Esophagus muscularis mucosa (tissue), 3 donors: ENCODE measurements at regions not wholly inside any gene's neighbourhood (a gene's known extent, or its start where the extent isn't known, plus 50 kb on each side); places are given as distances from the start of the nearest gene placed in this dataset.

Experiments
- POLR2A ChIP-seq: fragments of 450-650 bp; IDR thresholded peaks from one replicate; pipeline ENCODE4 v1.6.1; 2017; ENCODE audit warnings: antibody characterized with exemption, moderate library complexity, mild to moderate bottlenecking, low read depth
- TF ChIP-seq, protein P1 (sequence below), 3 experiments: fragments of 200-600 bp in 2 of 3; fragments of 450-650 bp in 1 of 3; sonication (generic) in 2 of 3; IDR thresholded peaks; one replicate each; pipeline ENCODE4 v1.5.1; 2017 to 2019; ENCODE audit warnings: antibody characterized with exemption in 3 of 3, mild to moderate bottlenecking in 2 of 3, moderate library complexity in 1 of 3

GRCh38 chr7:157471259-157472125 is 134.7 kb downstream of the DNAJB6 start:
- TF ChIP-seq POLR2A: no peak
- TF ChIP-seq, protein P1, sequence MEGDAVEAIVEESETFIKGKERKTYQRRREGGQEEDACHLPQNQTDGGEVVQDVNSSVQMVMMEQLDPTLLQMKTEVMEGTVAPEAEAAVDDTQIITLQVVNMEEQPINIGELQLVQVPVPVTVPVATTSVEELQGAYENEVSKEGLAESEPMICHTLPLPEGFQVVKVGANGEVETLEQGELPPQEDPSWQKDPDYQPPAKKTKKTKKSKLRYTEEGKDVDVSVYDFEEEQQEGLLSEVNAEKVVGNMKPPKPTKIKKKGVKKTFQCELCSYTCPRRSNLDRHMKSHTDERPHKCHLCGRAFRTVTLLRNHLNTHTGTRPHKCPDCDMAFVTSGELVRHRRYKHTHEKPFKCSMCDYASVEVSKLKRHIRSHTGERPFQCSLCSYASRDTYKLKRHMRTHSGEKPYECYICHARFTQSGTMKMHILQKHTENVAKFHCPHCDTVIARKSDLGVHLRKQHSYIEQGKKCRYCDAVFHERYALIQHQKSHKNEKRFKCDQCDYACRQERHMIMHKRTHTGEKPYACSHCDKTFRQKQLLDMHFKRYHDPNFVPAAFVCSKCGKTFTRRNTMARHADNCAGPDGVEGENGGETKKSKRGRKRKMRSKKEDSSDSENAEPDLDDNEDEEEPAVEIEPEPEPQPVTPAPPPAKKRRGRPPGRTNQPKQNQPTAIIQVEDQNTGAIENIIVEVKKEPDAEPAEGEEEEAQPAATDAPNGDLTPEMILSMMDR (IDR thresholded peaks at IDR 0.05): no peak
